GM18526 (cell line): ENCODE measurements at regions not wholly inside any gene's neighbourhood (a gene's known extent, or its start where the extent isn't known, plus 50 kb on each side); places are given as distances from the start of the nearest gene placed in this dataset.

ENCODE experiments used
- POLR2A ChIP-seq: IDR thresholded peaks from 3 replicates; pipeline ENCODE4 v1.6.1; 2011; ENCODE audit not compliant: insufficient read length; ENCODE audit errors: extremely low read depth

- no peak for TF ChIP-seq POLR2A
Measured at GRCh38 chr16:85333744-85334640, 221.7 kb upstream of the CIBAR2 start.

- TF ChIP-seq POLR2A = no peak
Measured at GRCh38 chr16:85334718-85335583, 222.7 kb upstream of the CIBAR2 start.

GRCh38 chr16:85335584-85336491 lies 223.6 kb upstream of the CIBAR2 start:
- no peak for TF ChIP-seq POLR2A

GRCh38 chr16:85337910-85338637 lies 225.8 kb upstream of the CIBAR2 start:
- no peak for TF ChIP-seq POLR2A

- no peak for TF ChIP-seq POLR2A
Measured at GRCh38 chr16:85338638-85338982, 226.3 kb upstream of the CIBAR2 start.

GRCh38 chr16:85338989-85339685 lies 226.9 kb upstream of the CIBAR2 start:
- no peak for TF ChIP-seq POLR2A

GRCh38 chr16:85341972-85342695 lies 229.9 kb upstream of the CIBAR2 start:
- no peak for TF ChIP-seq POLR2A

GRCh38 chr16:85344502-85345128 lies 232.3 kb upstream of the CIBAR2 start:
- no peak for TF ChIP-seq POLR2A

- TF ChIP-seq POLR2A = no peak
Measured at GRCh38 chr16:85345129-85345639, 232.9 kb upstream of the CIBAR2 start.

GRCh38 chr16:85346404-85347212 lies 234.3 kb upstream of the CIBAR2 start:
- no peak for TF ChIP-seq POLR2A

- no peak for TF ChIP-seq POLR2A
Measured at GRCh38 chr16:85347213-85347591, 234.9 kb upstream of the CIBAR2 start.
